ENCODE measurements at regions not wholly inside any gene's neighbourhood (a gene's known extent, or its start where the extent isn't known, plus 50 kb on each side); places are given as distances from the start of the nearest gene placed in this dataset.

DNA sequence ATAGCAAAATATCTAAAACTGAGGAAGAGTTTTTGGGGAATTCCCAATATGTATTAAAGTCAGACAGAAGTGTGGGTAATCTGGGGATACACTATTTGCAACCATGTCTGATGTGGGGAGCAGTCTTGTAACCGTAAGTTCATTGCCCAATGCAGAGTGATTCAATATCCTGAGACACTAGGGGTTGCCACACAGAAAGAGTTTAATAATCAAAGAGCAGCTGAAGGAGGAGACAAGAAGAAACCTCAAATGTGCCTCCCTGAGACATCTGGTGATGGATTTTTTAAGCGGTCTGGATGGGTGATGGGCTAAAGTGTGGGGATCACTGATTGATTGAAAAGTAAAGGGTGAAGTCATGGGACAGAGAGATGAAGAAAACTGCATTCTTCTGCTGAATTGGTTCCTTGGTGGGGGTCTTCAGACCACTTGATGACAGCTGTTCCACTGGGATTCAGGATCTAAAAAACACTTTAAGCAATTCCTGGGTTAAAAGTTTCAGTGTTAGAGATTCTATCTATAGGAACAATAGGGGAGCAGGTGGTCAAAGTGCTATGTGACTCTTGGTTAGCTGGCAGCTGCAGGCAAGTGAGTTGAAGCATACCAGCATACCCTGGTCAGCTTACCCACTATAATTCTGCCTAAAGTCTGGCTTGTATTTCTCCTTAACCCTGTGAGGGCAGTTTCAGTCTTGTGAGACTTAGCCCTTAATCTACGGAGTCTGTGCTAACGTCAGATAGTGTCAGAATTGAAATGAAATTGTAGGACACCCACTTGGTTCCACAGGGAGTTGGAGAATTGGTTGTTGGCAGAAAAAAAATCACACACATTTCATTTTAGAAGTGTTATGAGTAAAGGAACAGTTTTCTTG, 425.9 kb upstream of the TGFBR2 start:
- H3K9me3 ChIP-seq (ENCODE audit: control insufficient read depth, insufficient read depth, low read length) = no peaks in the 10 kb centered on the region
- no peak overlapping the region for H3K9ac ChIP-seq (ENCODE audit: low read depth, low read length)
- no peaks in the 10 kb centered on the region for H3K36me3 ChIP-seq (ENCODE audit: control insufficient read depth, insufficient read depth, low read length)
- no peaks in the 10 kb centered on the region for H3K4me1 ChIP-seq (ENCODE audit: control insufficient read depth, insufficient read depth, low read length)
- H3K4me3 ChIP-seq (ENCODE audit: low read depth, low read length) = no peak overlapping the region
- H3K27me3 ChIP-seq (ENCODE audit: control insufficient read depth, insufficient read depth, low read length) = no peaks in the 10 kb centered on the region

DNA sequence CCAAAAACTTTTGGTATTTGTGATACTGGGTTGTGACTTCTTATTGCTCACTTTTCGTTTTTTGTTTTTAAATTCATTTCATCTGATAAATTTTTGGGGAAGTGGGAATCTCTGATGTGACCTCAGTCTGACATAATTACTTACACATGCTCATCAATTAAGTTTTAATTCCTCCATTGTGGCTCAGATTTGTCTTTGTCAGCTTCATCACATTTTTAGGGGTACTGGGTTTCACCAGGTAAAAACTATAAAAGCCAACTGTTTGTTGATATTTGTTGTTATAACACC, 425.3 kb upstream of the TGFBR2 start:
- no peaks in the 10 kb centered on the region for H3K36me3 ChIP-seq (ENCODE audit: control insufficient read depth, insufficient read depth, low read length)
- H3K9ac ChIP-seq (ENCODE audit: low read depth, low read length) = no peak overlapping the region
- no peak overlapping the region for H3K4me3 ChIP-seq (ENCODE audit: low read depth, low read length)
- peaks cover 1% of the 10 kb centered on the region for H3K4me1 ChIP-seq (ENCODE audit: control insufficient read depth, insufficient read depth, low read length)
- no peaks in the 10 kb centered on the region for H3K9me3 ChIP-seq (ENCODE audit: control insufficient read depth, insufficient read depth, low read length)
- no peaks in the 10 kb centered on the region for H3K27me3 ChIP-seq (ENCODE audit: control insufficient read depth, insufficient read depth, low read length)

DNA sequence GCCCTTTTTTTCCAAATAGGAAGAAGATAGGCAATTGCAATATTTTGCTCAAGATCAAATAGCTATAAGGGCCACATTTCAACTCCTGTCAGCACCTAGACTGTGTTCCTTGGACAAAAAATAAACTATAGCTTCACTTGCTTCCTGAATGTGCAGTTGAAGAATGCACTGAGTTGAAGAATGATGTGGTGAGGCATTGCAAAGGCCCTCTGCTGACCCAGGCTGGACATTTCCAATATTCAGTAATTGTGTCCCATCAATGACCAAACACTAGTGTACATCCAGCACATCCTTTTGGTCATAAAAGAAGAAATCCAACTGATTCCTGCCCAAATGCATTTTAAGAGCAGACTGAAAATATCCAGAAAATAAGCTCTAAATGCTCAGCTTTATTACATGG, 424.8 kb upstream of the TGFBR2 start:
- H3K27me3 ChIP-seq (ENCODE audit: control insufficient read depth, insufficient read depth, low read length) = no peaks in the 10 kb centered on the region
- no peak overlapping the region for H3K4me3 ChIP-seq (ENCODE audit: low read depth, low read length)

DNA sequence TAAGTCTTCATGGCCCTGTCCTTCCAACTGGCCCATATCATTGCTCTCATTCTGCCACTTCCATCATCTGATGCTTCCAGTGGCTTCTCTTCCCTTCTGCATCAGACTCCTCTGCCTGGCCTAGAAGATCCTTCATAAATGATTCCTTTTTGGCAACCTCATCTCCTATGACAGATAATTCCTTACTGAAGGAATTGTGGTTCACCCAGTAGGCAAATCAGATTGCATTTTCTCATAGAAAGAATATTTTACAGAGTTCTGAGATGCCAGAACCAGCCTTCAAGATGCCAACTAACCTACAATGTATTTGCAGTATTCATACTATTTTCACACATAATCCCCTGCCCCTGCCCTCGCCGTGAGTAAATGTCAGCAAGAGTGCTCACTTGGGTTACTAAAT, 423.0 kb upstream of the TGFBR2 start:
- Histone ChIP-seq H3K4me1 (ENCODE audit: control insufficient read depth, insufficient read depth, low read length) (peaks cover 4% of the 10 kb centered on the region), H3K9ac (ENCODE audit: low read depth, low read length) (no peak overlapping the region), H3K36me3 (ENCODE audit: control insufficient read depth, insufficient read depth, low read length) (no peaks in the 10 kb centered on the region), H3K27me3 (ENCODE audit: control insufficient read depth, insufficient read depth, low read length) (no peaks in the 10 kb centered on the region), H3K4me3 (ENCODE audit: low read depth, low read length) (no peak overlapping the region), H3K9me3 (ENCODE audit: control insufficient read depth, insufficient read depth, low read length) (no peaks in the 10 kb centered on the region)

More for the DNA sequence above, 424.8 kb upstream of the TGFBR2 start:
- H3K4me1 ChIP-seq (ENCODE audit: control insufficient read depth, insufficient read depth, low read length) = peaks cover 4% of the 10 kb centered on the region
- no peaks in the 10 kb centered on the region for H3K36me3 ChIP-seq (ENCODE audit: control insufficient read depth, insufficient read depth, low read length)
- no peak overlapping the region for H3K9ac ChIP-seq (ENCODE audit: low read depth, low read length)
- no peaks in the 10 kb centered on the region for H3K9me3 ChIP-seq (ENCODE audit: control insufficient read depth, insufficient read depth, low read length)

DNA sequence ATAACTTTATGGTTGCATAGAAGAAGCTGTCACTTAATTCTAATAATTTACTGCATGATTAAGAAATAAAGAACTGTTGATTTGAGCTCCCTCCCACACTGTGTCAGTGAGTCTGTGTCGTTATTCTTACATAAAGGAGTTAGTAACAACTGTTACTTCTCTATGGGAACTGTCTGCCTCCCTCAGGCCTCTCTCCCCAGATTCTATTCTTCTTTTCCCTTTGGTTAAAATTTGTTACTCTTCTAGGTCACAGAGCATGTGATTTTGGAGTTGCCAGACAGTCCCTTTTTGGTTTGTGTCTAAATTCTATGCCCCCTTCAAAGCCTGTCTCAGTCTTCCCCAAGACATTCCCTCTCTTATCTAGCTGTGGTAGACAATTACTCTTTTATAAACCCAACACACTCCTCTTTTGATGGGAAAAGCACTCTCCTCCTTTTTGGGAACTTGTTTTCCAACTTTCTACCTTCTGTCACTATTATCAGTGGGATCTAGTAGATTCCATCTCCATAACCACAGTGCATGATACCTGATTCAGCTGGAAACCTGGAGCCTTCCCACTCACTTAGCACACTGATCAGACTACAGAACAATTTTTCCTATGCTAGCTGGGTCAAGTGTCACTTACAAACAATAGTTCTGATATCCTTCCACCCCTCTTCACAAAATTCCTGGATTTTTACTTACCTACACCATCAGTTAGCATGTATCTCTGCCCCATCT, 422.1 kb upstream of the TGFBR2 start:
- H3K4me3 ChIP-seq (ENCODE audit: low read depth, low read length) = no peak overlapping the region
- no peaks in the 10 kb centered on the region for H3K9me3 ChIP-seq (ENCODE audit: control insufficient read depth, insufficient read depth, low read length)
- no peaks in the 10 kb centered on the region for H3K36me3 ChIP-seq (ENCODE audit: control insufficient read depth, insufficient read depth, low read length)

DNA sequence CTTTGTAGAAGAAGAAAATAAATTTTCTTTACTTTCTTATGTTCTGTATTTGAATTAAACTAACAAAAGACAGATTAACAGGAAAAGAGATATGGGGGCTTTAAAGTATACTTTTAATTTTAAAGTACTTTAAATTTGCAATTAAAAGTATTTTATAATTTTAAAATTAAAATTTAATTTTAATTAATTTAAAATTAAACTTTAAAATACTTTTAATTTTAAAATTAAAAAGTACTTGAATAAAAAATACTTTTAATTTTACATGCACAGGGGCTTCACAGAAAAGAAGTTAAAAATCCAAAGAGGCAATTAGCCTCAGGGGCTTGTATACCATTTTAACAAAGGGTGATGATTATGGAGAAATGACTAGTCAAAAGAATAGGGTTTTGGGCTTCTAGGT, 420.5 kb upstream of the TGFBR2 start:
- H3K27me3 ChIP-seq (ENCODE audit: control insufficient read depth, insufficient read depth, low read length) = no peaks in the 10 kb centered on the region
- H3K4me3 ChIP-seq (ENCODE audit: low read depth, low read length) = no peak overlapping the region
- peaks cover 4% of the 10 kb centered on the region for H3K4me1 ChIP-seq (ENCODE audit: control insufficient read depth, insufficient read depth, low read length)
- no peaks in the 10 kb centered on the region for H3K9me3 ChIP-seq (ENCODE audit: control insufficient read depth, insufficient read depth, low read length)
- no peaks in the 10 kb centered on the region for H3K36me3 ChIP-seq (ENCODE audit: control insufficient read depth, insufficient read depth, low read length)
- H3K9ac ChIP-seq (ENCODE audit: low read depth, low read length) = no peak overlapping the region

More for the DNA sequence above, 422.1 kb upstream of the TGFBR2 start:
- no peaks in the 10 kb centered on the region for H3K27me3 ChIP-seq (ENCODE audit: control insufficient read depth, insufficient read depth, low read length)
- no peak overlapping the region for H3K9ac ChIP-seq (ENCODE audit: low read depth, low read length)
- H3K4me1 ChIP-seq (ENCODE audit: control insufficient read depth, insufficient read depth, low read length) = peaks cover 4% of the 10 kb centered on the region

DNA sequence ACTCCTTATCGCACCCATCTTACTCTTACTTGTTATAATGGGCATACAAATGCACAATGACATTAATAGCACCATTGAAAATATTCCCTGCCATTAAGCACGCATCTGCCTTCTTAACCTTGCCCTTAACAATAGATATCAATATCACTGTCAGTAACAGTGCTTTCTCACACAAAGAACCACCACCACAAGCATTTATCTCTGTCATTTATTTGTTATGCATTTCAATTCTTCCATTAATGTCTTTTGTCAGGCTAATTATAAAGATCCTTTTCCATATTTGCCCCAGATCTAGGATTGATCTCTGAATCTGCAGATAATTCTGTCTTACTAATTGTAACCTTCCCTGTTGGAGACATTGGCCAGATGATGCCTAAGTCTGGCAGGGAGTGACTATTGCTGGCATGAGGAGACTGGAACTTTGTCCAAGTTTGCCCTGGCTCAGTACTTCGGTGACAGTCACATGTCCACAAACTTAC, 419.6 kb upstream of the TGFBR2 start:
- no peaks in the 10 kb centered on the region for H3K27me3 ChIP-seq (ENCODE audit: control insufficient read depth, insufficient read depth, low read length)
- no peak overlapping the region for H3K4me3 ChIP-seq (ENCODE audit: low read depth, low read length)
- H3K9ac ChIP-seq (ENCODE audit: low read depth, low read length) = no peak overlapping the region
- H3K4me1 ChIP-seq (ENCODE audit: control insufficient read depth, insufficient read depth, low read length) = peaks cover 4% of the 10 kb centered on the region
- no peaks in the 10 kb centered on the region for H3K36me3 ChIP-seq (ENCODE audit: control insufficient read depth, insufficient read depth, low read length)
- no peaks in the 10 kb centered on the region for H3K9me3 ChIP-seq (ENCODE audit: control insufficient read depth, insufficient read depth, low read length)

DNA sequence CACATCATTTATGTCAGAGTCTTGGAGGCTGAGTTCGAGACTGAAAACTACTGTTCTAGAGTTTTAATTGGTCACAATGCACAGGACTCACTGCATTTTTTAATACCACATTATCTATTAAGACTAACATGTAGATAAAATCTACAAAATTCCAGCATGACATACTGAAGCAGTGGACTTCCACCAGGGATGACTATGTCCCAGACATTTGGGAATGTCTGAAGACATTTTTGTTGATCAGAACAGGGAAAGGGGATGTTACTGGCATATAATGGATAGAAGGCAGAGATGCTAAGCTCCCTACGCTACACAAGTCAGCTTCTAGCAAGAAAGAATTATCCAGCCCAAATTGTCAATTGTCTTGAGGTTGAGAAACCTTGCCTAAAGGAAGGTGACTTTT, 419.0 kb upstream of the TGFBR2 start:
- H3K4me1 ChIP-seq (ENCODE audit: control insufficient read depth, insufficient read depth, low read length) = peaks cover 4% of the 10 kb centered on the region
- no peak overlapping the region for H3K9ac ChIP-seq (ENCODE audit: low read depth, low read length)
- H3K4me3 ChIP-seq (ENCODE audit: low read depth, low read length) = no peak overlapping the region
- H3K36me3 ChIP-seq (ENCODE audit: control insufficient read depth, insufficient read depth, low read length) = no peaks in the 10 kb centered on the region
- no peaks in the 10 kb centered on the region for H3K27me3 ChIP-seq (ENCODE audit: control insufficient read depth, insufficient read depth, low read length)
- no peaks in the 10 kb centered on the region for H3K9me3 ChIP-seq (ENCODE audit: control insufficient read depth, insufficient read depth, low read length)

DNA sequence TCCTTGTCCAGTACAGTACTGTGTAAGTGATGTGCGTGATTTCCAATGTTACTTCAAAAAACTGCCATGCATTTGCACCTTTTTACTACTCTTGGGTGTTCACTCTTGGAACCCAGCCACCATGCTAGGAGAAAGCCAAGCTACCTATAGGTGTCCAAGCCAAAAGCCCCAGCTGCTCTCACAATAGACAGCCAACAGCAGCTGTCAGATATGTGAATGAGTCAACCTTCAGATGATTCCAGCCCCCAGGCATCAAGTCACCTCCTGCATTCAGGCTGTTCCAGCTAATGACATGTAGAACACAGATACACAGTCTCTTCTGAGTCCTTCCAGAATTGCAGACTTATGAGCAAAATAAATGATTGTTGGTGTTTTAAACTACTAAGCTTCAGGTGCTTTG, 417.7 kb upstream of the TGFBR2 start:
- Histone ChIP-seq H3K9ac (ENCODE audit: low read depth, low read length) (no peak overlapping the region), H3K4me1 (ENCODE audit: control insufficient read depth, insufficient read depth, low read length) (peaks cover 4% of the 10 kb centered on the region), H3K27me3 (ENCODE audit: control insufficient read depth, insufficient read depth, low read length) (no peaks in the 10 kb centered on the region), H3K9me3 (ENCODE audit: control insufficient read depth, insufficient read depth, low read length) (no peaks in the 10 kb centered on the region), H3K36me3 (ENCODE audit: control insufficient read depth, insufficient read depth, low read length) (no peaks in the 10 kb centered on the region), H3K4me3 (ENCODE audit: low read depth, low read length) (no peak overlapping the region)

DNA sequence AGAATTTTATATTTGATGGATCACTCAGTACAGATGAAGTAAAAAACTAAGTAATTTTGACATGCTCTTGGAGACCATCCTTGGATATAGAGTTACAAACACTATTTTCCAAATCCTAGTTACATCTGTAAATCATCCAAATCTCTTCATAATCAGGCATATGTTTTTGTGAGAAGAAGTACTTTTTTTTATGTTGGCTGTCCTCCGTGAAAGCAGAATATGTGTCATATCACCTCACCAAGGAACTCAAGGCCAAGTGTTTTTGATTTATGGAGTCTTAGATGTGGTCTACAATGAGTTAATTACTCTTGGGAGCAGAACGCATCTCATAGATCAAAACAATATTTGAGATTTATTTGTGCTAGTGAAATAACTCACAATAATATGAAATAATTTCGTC, 416.5 kb upstream of the TGFBR2 start:
- Histone ChIP-seq H3K36me3 (ENCODE audit: control insufficient read depth, insufficient read depth, low read length) (no peaks in the 10 kb centered on the region), H3K9me3 (ENCODE audit: control insufficient read depth, insufficient read depth, low read length) (no peaks in the 10 kb centered on the region), H3K27me3 (ENCODE audit: control insufficient read depth, insufficient read depth, low read length) (no peaks in the 10 kb centered on the region), H3K4me1 (ENCODE audit: control insufficient read depth, insufficient read depth, low read length) (peaks cover 4% of the 10 kb centered on the region), H3K9ac (ENCODE audit: low read depth, low read length) (no peak overlapping the region), H3K4me3 (ENCODE audit: low read depth, low read length) (no peak overlapping the region)

DNA sequence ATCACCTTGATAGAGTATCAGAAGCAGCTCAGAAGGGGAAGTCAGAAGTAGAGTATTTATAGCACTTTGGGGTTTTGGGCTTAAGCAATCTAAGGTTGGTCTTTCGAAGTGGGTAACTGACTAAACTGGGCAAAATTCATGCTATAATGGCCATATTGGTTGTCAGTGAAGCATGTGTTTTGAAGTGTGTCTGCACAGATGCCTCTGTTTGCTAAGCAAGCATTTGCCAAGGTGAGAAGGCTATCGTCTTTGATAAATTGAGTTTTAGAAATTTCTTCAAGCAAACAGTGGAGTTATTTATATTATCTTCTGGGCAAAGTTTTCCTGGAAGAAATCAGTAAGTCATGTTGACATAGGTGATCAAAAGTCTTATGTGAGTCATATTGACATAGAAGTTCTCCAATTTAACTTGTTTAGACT, 412.8 kb upstream of the TGFBR2 start:
- Histone ChIP-seq H3K36me3 (ENCODE audit: control insufficient read depth, insufficient read depth, low read length) (no peaks in the 10 kb centered on the region), H3K4me3 (ENCODE audit: low read depth, low read length) (no peak overlapping the region), H3K9me3 (ENCODE audit: control insufficient read depth, insufficient read depth, low read length) (no peaks in the 10 kb centered on the region), H3K9ac (ENCODE audit: low read depth, low read length) (no peak overlapping the region), H3K4me1 (ENCODE audit: control insufficient read depth, insufficient read depth, low read length) (no peaks in the 10 kb centered on the region), H3K27me3 (ENCODE audit: control insufficient read depth, insufficient read depth, low read length) (no peaks in the 10 kb centered on the region)

DNA sequence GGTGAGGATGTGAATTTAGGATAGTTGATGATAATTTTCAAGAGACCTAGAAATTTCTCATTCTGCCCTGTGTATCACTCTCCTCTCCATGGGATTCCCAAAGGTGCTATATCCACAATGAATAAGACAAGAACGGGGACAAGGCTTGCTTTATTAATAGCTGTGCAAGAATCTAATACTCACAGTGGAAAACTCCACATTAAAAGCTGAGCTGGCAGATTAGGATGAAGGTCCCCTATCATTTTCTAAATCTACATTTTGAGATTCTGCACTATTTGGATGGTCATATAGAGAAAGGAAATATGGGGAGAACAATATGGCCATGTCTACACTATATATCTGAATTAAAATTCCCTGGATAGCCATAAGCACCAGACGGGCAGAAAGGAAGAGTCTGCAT, 411.0 kb upstream of the TGFBR2 start:
- no peaks in the 10 kb centered on the region for H3K4me1 ChIP-seq (ENCODE audit: control insufficient read depth, insufficient read depth, low read length)
- no peak overlapping the region for H3K4me3 ChIP-seq (ENCODE audit: low read depth, low read length)
- no peaks in the 10 kb centered on the region for H3K36me3 ChIP-seq (ENCODE audit: control insufficient read depth, insufficient read depth, low read length)
- no peaks in the 10 kb centered on the region for H3K27me3 ChIP-seq (ENCODE audit: control insufficient read depth, insufficient read depth, low read length)
- H3K9me3 ChIP-seq (ENCODE audit: control insufficient read depth, insufficient read depth, low read length) = no peaks in the 10 kb centered on the region
- no peak overlapping the region for H3K9ac ChIP-seq (ENCODE audit: low read depth, low read length)
